ENCODE measurements at regions not wholly inside any gene's neighbourhood (a gene's known extent, or its start where the extent isn't known, plus 50 kb on each side); places are given as distances from the start of the nearest gene placed in this dataset.

DNA sequence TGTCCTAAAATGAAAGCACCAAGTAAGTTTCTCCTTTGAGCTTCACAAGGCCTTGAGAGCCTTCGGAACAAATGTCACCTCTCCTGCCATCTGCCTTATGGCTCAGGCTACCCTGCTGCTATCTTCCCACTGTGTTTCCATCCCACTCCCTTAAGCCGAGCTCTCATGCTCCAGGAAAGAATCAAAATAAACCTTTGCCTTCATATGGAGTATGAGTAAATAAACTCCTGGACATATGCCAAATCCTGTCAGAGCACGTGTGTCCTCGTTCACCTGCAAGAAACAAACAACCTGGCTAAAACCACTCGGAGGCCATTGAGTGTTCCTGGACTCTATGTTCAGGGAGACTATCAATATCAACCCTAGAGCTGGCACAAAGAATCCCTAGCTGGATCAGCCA lies 122.3 kb upstream of the CCDC112 start:
- Histone ChIP-seq H3K27me3 (no peaks in the 10 kb centered on the region), H3K27ac (no peak overlapping the region), H3K36me3 (no peaks in the 10 kb centered on the region), H3K4me3 (no peak overlapping the region), H3K4me1 (peaks cover 17 to 73% (median 44%) of the 10 kb centered on the region in 9 donors), H3K9me3 (no peaks in the 10 kb centered on the region)
- no peak for DNase-seq
- ATAC-seq, result no peak
- intact Hi-C loops (cut with DNase I), result loop anchor here in 2 of 10 donors (5.0 kb wide), 2 partner anchors 36 to 124 kb away; partner anchors contain the start of gene FEM1C (in 1 of the 2)
- 65 to 72% methylated on average over 5 of the region's 5 CpGs for whole genome bisulfite sequencing, 2 donors
- TF ChIP-seq, protein P1, sequence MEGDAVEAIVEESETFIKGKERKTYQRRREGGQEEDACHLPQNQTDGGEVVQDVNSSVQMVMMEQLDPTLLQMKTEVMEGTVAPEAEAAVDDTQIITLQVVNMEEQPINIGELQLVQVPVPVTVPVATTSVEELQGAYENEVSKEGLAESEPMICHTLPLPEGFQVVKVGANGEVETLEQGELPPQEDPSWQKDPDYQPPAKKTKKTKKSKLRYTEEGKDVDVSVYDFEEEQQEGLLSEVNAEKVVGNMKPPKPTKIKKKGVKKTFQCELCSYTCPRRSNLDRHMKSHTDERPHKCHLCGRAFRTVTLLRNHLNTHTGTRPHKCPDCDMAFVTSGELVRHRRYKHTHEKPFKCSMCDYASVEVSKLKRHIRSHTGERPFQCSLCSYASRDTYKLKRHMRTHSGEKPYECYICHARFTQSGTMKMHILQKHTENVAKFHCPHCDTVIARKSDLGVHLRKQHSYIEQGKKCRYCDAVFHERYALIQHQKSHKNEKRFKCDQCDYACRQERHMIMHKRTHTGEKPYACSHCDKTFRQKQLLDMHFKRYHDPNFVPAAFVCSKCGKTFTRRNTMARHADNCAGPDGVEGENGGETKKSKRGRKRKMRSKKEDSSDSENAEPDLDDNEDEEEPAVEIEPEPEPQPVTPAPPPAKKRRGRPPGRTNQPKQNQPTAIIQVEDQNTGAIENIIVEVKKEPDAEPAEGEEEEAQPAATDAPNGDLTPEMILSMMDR (IDR thresholded peaks at IDR 0.05), result no peak

DNA sequence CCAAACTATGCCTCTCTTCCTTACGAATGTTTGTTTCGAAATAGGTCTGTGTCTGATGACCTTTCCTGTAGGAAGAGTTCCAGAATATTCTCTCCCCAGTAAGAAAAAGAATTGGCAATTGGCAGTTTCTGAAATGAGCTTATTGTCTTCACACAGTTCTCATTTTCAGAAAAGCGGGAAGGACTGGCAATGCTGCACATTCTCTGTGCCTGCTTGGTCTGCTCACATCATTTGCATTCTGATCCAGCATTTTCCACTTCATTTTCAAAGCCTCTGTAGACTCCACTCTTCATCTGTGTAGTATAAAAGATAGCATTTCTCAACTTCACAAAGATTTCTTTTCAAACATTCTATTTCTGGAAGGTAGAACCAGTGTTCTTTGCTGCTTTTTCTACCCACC lies 120.6 kb upstream of the CCDC112 start:
- Histone ChIP-seq H3K36me3 (no peaks in the 10 kb centered on the region), H3K9me3 (no peaks in the 10 kb centered on the region), H3K27ac (no peak overlapping the region), H3K4me3 (no peak overlapping the region), H3K4me1 (peaks cover 5 to 57% (median 29%) of the 10 kb centered on the region in 9 donors), H3K27me3 (no peaks in the 10 kb centered on the region)
- ATAC-seq (no peak), DNase-seq (no peak)
- TF ChIP-seq, protein P1 (IDR thresholded peaks at IDR 0.05), result no peak
- WGBS, 2 donors, result 77 to 85% methylated on average over 3 of the region's 3 CpGs
- intact Hi-C loops (cut with DNase I), result loop anchor here in 2 of 10 donors (5.0 kb wide), 2 partner anchors 35 to 125 kb away; partner anchors contain the start of gene FEM1C (in 1 of the 2)

DNA sequence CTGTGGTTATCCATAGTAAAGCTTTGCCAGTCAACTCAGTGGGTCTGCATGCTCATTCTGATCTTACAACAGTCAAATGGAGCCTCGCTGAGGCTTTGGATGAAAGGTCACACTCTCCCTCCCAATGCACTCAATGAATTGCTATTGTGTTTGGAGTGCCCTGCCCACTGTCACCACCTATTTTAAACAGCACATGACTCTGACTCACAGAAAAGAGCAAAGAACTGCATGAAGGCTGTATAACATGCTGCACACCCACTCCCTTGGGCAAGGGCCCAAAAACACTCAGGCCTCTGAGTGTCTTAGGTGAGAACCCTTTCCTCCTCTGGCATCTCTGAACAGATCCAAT lies 118.7 kb upstream of the CCDC112 start:
- H3K9me3 ChIP-seq, result no peaks in the 10 kb centered on the region
- H3K27me3 ChIP-seq, result no peaks in the 10 kb centered on the region
- intact Hi-C loops (cut with DNase I), result loop anchor here in 2 of 10 donors (5.0 kb wide), 2 partner anchors 33 to 127 kb away; partner anchors contain the start of gene FEM1C (in 1 of the 2)
- DNase-seq, result peak in 1 of 2 donors; percentile 36
- no peak overlapping the region for H3K4me3 ChIP-seq
- no peaks in the 10 kb centered on the region for H3K36me3 ChIP-seq
- peak overlapping the region in 2 of 10 donors; percentile 23 to 46 for H3K27ac ChIP-seq
- peaks cover 5 to 51% (median 24%) of the 10 kb centered on the region in 9 donors for H3K4me1 ChIP-seq
- peak in 7 of 8 donors; percentile 29 to 88 (median 82) for ATAC-seq
- TF ChIP-seq, protein P1 (IDR thresholded peaks at IDR 0.05), result no peak
- WGBS, 2 donors, result 23 to 40% methylated on average over 1 of the region's 1 CpG

DNA sequence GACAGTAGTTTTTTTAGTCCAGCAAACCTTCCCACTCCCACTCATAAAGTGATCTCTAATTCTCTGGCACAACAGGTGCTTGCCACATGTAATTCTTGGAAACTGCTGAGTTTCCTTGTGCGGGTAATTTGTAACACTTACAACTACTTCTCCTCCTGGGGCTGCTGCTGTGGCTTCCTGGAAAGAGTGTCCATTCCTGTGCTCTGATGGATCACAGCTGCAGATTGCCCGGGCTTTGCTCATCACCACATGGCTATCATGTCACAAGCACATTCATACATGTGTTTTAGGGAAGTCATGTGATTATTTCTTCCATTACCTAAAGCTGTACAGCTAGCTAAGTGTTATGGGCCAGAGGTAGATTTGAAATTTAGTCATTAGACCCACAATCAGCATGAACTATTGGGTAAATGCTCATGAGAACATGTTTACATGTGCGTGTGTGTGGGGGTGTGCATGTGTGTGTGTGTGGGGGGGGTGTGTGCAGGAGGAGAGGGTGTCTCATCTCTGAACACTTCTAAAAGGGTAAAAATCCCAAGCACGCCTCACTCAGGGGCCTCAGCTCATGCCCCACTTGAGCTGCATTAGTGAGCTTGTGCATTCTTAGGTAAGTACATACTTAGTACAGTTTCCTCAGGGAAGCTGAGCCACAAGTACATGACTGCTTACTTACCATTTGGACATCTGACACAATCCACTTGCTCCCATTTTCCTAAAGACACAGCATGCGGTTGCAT lies 118.1 kb upstream of the CCDC112 start:
- DNase-seq, result no peak
- Histone ChIP-seq H3K9me3 (no peaks in the 10 kb centered on the region), H3K27ac (peak overlapping the region in 2 of 10 donors; percentile 23 to 24), H3K36me3 (no peaks in the 10 kb centered on the region), H3K4me3 (no peak overlapping the region), H3K4me1 (peaks cover 5 to 46% (median 19%) of the 10 kb centered on the region in 9 donors), H3K27me3 (no peaks in the 10 kb centered on the region)
- WGBS, 2 donors, result 65 to 75% methylated on average over 5 of the region's 5 CpGs
- intact Hi-C loops (cut with DNase I), result loop anchor here in 3 of 10 donors (1.0 to 5.0 kb wide), 3 partner anchors 32 to 128 kb away; partner anchors contain the start of gene FEM1C (in 1 of the 3)
- ATAC-seq, result peak; percentile 16 to 84 (median 56)
- TF ChIP-seq, protein P1 (IDR thresholded peaks at IDR 0.05), result no peak
